ENCODE measurements at regions not wholly inside any gene's neighbourhood (a gene's known extent, or its start where the extent isn't known, plus 50 kb on each side); places are given as distances from the start of the nearest gene placed in this dataset.
A peak's percentile ranks its signal among the peaks of the same experiment; 100 is the strongest.

- no peaks in the 10 kb centered on the region for H3K4me1 Mint-ChIP-seq (ENCODE audit: unreplicated experiment)
- no peak overlapping the region for H3K27ac Mint-ChIP-seq (ENCODE audit: unreplicated experiment)
- no peaks in the 10 kb centered on the region for H3K36me3 Mint-ChIP-seq (ENCODE audit: low read depth, unreplicated experiment)
- no peaks in the 10 kb centered on the region for H3K27me3 Mint-ChIP-seq (ENCODE audit: unreplicated experiment)
- TF ChIP-seq, protein P1, sequence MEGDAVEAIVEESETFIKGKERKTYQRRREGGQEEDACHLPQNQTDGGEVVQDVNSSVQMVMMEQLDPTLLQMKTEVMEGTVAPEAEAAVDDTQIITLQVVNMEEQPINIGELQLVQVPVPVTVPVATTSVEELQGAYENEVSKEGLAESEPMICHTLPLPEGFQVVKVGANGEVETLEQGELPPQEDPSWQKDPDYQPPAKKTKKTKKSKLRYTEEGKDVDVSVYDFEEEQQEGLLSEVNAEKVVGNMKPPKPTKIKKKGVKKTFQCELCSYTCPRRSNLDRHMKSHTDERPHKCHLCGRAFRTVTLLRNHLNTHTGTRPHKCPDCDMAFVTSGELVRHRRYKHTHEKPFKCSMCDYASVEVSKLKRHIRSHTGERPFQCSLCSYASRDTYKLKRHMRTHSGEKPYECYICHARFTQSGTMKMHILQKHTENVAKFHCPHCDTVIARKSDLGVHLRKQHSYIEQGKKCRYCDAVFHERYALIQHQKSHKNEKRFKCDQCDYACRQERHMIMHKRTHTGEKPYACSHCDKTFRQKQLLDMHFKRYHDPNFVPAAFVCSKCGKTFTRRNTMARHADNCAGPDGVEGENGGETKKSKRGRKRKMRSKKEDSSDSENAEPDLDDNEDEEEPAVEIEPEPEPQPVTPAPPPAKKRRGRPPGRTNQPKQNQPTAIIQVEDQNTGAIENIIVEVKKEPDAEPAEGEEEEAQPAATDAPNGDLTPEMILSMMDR (IDR thresholded peaks at IDR 0.05; ENCODE audit: unreplicated experiment): no peak
- H3K4me3 Mint-ChIP-seq (ENCODE audit: unreplicated experiment): no peak overlapping the region
- no peak for DNase-seq (ENCODE audit: low spot score)
- H3K9me3 Mint-ChIP-seq (ENCODE audit: unreplicated experiment): no peaks in the 10 kb centered on the region
Observed at GRCh38 chr7:8975681-8976080, 542.3 kb downstream of the NXPH1 start.

DNA sequence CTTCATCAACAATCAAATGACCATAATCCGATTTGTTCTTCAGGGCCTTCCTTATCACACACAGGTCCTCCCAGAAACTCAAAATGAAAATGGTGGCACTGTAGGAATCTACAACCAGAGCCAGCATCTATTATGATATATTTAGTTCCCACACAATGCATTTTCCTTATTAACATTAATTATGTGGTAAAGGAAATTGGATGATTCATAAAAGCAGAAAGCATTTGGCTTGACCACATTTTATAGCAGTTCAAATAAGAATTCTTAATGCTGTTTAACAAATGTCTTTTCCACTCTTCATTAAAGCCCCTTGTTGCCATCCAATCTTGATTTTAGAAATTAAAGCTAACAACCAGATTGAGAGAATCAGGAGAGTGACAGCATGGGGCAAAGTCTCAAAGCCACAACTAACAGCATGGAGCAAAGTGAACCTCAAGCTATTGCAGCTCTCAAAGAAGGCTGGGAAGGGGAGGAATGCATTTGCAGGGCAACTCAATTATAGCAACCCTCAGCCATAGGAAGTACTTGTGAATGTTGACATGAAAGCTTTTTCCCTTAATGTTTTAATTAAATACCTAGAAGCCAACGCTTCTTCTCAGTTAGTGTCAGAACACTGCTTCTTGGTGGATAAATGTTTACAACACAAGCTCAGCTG, 549.1 kb downstream of the NXPH1 start:
- no peak overlapping the region for H3K27ac Mint-ChIP-seq (ENCODE audit: unreplicated experiment)
- peaks cover 5% of the 10 kb centered on the region for H3K4me1 Mint-ChIP-seq (ENCODE audit: unreplicated experiment)
- no peak for DNase-seq (ENCODE audit: low spot score)
- TF ChIP-seq, protein P1 (IDR thresholded peaks at IDR 0.05; ENCODE audit: unreplicated experiment): no peak
- H3K36me3 Mint-ChIP-seq (ENCODE audit: low read depth, unreplicated experiment): no peaks in the 10 kb centered on the region
- H3K27me3 Mint-ChIP-seq (ENCODE audit: unreplicated experiment): no peaks in the 10 kb centered on the region
- H3K4me3 Mint-ChIP-seq (ENCODE audit: unreplicated experiment): no peak overlapping the region
- H3K9me3 Mint-ChIP-seq (ENCODE audit: unreplicated experiment): no peaks in the 10 kb centered on the region

DNA sequence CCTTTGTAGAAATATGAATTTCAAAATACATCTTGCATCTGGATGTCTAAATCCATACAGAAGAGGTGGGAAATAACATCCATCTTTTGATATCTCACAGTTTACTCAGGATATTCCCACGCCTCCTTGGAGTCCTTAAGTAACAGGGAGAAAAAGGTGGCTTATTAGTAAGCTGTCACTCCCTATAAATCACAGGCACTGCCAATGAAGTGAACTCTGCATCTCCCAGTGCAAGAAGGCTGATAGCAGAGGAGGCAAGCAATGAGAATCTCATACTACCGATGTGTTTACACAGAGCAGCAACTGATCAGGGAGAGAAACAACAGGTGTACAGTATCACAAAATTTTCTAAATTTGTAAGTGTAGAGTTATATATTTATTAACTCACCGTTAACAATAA, 551.8 kb downstream of the NXPH1 start:
- Mint-ChIP-seq H3K36me3 (ENCODE audit: low read depth, unreplicated experiment) (no peaks in the 10 kb centered on the region), H3K9me3 (ENCODE audit: unreplicated experiment) (no peaks in the 10 kb centered on the region), H3K27me3 (ENCODE audit: unreplicated experiment) (no peaks in the 10 kb centered on the region)

GRCh38 chr7:8988267-8988666, 554.9 kb downstream of the NXPH1 start:
- TF ChIP-seq, protein P1 (IDR thresholded peaks at IDR 0.05; ENCODE audit: unreplicated experiment): no peak
- H3K27me3 Mint-ChIP-seq (ENCODE audit: unreplicated experiment): no peaks in the 10 kb centered on the region

More for the DNA sequence above, 551.8 kb downstream of the NXPH1 start:
- H3K27ac Mint-ChIP-seq (ENCODE audit: unreplicated experiment): no peak overlapping the region
- peaks cover 9% of the 10 kb centered on the region for H3K4me1 Mint-ChIP-seq (ENCODE audit: unreplicated experiment)
- no peak for DNase-seq (ENCODE audit: low spot score)
- H3K4me3 Mint-ChIP-seq (ENCODE audit: unreplicated experiment): no peak overlapping the region
- TF ChIP-seq, protein P1 (IDR thresholded peaks at IDR 0.05; ENCODE audit: unreplicated experiment): no peak

DNA sequence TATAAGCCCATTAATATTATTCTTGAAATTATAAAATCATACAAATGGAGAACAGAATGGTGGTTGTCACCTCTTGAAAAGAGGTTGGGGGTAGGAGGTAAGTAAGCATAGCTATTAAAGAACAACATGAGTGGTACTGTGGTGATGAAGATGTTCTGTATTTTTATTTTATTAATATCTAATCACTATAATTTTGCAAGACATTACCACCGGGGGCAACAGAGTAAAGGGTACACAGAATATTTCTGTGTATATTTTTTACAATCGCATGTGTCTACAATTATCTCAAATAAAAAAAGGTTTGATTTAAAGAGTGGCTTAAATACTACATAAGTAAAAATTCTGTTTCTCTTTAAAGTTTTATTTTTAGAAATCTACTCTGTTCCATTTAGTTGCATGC, 557.8 kb downstream of the NXPH1 start:
- H3K4me1 Mint-ChIP-seq (ENCODE audit: unreplicated experiment): peaks cover 4% of the 10 kb centered on the region
- H3K36me3 Mint-ChIP-seq (ENCODE audit: low read depth, unreplicated experiment): no peaks in the 10 kb centered on the region
- no peak for DNase-seq (ENCODE audit: low spot score)
- H3K27me3 Mint-ChIP-seq (ENCODE audit: unreplicated experiment): no peaks in the 10 kb centered on the region
- H3K9me3 Mint-ChIP-seq (ENCODE audit: unreplicated experiment): no peaks in the 10 kb centered on the region
- TF ChIP-seq, protein P1 (IDR thresholded peaks at IDR 0.05; ENCODE audit: unreplicated experiment): peak; percentile 20
- H3K27ac Mint-ChIP-seq (ENCODE audit: unreplicated experiment): no peak overlapping the region
- no peak overlapping the region for H3K4me3 Mint-ChIP-seq (ENCODE audit: unreplicated experiment)

More at GRCh38 chr7:8988267-8988666, 554.9 kb downstream of the NXPH1 start:
- no peak overlapping the region for H3K4me3 Mint-ChIP-seq (ENCODE audit: unreplicated experiment)
- no peak for DNase-seq (ENCODE audit: low spot score)
- H3K9me3 Mint-ChIP-seq (ENCODE audit: unreplicated experiment): no peaks in the 10 kb centered on the region
- H3K4me1 Mint-ChIP-seq (ENCODE audit: unreplicated experiment): peaks cover 5% of the 10 kb centered on the region
- no peaks in the 10 kb centered on the region for H3K36me3 Mint-ChIP-seq (ENCODE audit: low read depth, unreplicated experiment)
- H3K27ac Mint-ChIP-seq (ENCODE audit: unreplicated experiment): no peak overlapping the region

All from endothelial cell (in vitro differentiated cells).